ENCODE measurements at regions not wholly inside any gene's neighbourhood (a gene's known extent, or its start where the extent isn't known, plus 50 kb on each side); places are given as distances from the start of the nearest gene placed in this dataset.

DNA sequence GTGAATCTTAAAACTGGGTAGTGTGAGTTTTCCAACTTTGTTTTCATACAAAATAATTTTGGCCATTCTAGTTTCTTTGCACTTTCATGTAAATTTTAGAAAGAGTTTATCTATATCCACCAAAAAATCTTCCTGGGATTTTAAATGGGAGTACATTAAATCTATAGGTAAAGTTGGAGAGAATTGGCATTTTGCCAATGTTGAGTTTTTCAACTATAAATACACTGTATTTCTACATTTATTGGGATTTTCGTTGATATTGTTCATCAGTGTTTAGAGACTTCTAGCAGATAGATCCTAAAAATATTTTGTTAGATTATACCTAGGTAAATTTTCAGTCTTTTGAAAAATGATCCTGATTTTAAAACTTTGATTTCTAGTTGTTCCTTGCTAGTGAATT, 83.1 kb upstream of the CCDC54 start:
- Histone ChIP-seq H3K27me3 (ENCODE audit: insufficient read depth, low read length) (no peaks in the 10 kb centered on the region), H3K4me3 (ENCODE audit: low read length) (no peak overlapping the region), H3K9me3 (ENCODE audit: low read depth, low read length) (no peaks in the 10 kb centered on the region), H3K4me1 (ENCODE audit: insufficient read depth, low read length) (no peaks in the 10 kb centered on the region)

DNA sequence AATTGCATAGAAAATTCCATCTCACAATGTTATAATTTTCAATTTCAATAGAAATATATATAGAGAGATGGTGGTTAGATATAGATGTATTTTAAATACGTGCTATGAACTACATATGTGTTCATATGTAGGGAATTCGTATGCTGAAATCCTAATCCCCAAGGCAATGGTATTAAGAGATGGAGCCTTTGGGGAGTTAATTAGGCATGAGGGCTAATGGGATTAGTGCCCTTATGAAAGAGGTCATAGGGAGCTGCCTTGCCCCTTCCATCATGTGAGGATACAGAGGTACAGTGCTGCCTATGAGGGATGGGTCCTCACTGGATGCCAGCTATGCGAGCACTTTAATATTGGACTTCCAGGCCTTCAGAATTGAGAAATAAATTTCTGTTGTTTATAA, 79.6 kb upstream of the CCDC54 start:
- Histone ChIP-seq H3K4me3 (ENCODE audit: low read length) (no peak overlapping the region), H3K4me1 (ENCODE audit: insufficient read depth, low read length) (no peaks in the 10 kb centered on the region), H3K27me3 (ENCODE audit: insufficient read depth, low read length) (no peaks in the 10 kb centered on the region), H3K9me3 (ENCODE audit: low read depth, low read length) (no peaks in the 10 kb centered on the region)

DNA sequence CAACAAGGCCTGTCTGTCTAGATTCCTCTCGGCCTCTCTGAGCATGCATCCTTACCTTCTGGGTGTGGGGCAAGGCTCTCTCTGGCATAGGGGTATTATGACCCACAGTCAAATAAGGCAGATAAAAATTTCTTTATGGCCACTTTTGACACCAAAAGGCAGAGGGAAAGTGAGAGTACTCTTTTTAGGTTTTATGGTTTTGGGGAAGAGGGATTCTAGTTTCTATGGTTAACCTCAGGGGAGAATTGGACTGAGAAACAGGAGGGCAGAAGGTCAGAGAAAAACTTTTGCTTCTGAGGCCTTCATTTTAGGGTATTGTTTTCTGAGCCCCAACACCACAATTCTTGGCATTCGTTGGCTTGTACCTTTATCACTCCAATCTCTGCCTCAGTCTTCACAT, 70.0 kb upstream of the CCDC54 start:
- Histone ChIP-seq H3K9me3 (ENCODE audit: low read depth, low read length) (no peaks in the 10 kb centered on the region), H3K4me3 (ENCODE audit: low read length) (no peak overlapping the region), H3K27me3 (ENCODE audit: insufficient read depth, low read length) (no peaks in the 10 kb centered on the region), H3K4me1 (ENCODE audit: insufficient read depth, low read length) (no peaks in the 10 kb centered on the region)

DNA sequence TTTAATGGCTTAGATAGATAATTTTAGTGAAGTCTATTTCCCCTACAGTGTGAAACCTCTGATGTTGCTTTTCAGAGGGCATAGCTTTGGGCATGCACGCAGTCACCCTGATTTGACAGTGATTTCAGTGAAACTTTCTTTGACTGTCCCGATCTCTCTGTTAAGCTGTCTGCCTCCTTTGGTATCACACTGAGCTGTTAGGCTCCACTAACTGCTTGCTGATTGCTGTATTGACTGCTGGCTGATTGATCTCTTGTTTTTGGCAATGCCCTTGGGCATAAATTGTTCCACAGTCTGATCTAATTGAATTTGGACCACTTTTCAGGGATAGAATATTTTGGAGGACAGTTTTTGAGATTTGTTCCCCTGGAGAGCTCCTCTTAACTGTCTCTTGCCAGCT, 68.5 kb upstream of the CCDC54 start:
- Histone ChIP-seq H3K4me1 (ENCODE audit: insufficient read depth, low read length) (no peaks in the 10 kb centered on the region), H3K27me3 (ENCODE audit: insufficient read depth, low read length) (no peaks in the 10 kb centered on the region), H3K4me3 (ENCODE audit: low read length) (no peak overlapping the region), H3K9me3 (ENCODE audit: low read depth, low read length) (no peaks in the 10 kb centered on the region)

DNA sequence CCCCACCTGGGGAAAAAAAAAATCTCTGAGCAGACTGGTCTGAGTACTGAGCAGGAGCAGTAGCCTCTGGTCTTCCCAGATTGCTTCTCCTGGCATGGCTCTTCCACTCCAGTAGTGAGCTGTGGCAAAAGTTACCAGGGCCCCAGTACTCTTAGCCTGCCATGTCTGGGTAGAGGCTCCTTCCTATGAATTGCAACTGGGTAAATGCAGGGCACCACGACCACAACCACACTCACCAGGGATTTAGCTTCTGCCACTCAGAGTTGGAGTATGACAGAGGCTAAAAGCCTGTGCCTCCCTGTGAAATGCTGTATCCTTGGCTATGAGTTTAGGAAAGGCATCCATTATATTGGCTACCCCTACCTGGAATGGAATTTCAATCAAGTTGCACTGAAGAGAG, 67.9 kb upstream of the CCDC54 start:
- H3K9me3 ChIP-seq (ENCODE audit: low read depth, low read length): no peaks in the 10 kb centered on the region
- no peak overlapping the region for H3K4me3 ChIP-seq (ENCODE audit: low read length)
- H3K27me3 ChIP-seq (ENCODE audit: insufficient read depth, low read length): no peaks in the 10 kb centered on the region

DNA sequence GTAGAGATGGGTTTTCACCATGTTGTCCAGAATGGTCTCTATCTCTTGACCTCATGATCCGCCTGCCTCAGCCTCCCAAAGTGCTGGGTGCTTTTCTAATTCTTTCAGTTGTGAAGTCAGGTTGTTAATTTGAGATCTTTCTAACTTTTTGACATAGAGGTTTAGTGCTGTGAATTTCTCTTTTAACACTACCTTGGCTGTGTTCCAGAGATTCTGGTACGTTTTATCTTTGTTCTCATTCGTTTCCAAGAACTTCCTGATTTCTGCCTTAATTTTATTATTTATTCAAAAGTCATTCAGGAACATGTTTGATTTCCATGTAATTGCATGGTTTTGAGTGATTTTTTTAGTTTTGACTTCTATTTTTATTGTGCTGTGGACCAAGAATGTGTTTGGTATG, 63.5 kb upstream of the CCDC54 start:
- Histone ChIP-seq H3K4me1 (ENCODE audit: insufficient read depth, low read length) (no peaks in the 10 kb centered on the region), H3K9me3 (ENCODE audit: low read depth, low read length) (no peaks in the 10 kb centered on the region), H3K4me3 (ENCODE audit: low read length) (no peak overlapping the region), H3K27me3 (ENCODE audit: insufficient read depth, low read length) (no peaks in the 10 kb centered on the region)

More for the DNA sequence above, 67.9 kb upstream of the CCDC54 start:
- H3K4me1 ChIP-seq (ENCODE audit: insufficient read depth, low read length): no peaks in the 10 kb centered on the region

DNA sequence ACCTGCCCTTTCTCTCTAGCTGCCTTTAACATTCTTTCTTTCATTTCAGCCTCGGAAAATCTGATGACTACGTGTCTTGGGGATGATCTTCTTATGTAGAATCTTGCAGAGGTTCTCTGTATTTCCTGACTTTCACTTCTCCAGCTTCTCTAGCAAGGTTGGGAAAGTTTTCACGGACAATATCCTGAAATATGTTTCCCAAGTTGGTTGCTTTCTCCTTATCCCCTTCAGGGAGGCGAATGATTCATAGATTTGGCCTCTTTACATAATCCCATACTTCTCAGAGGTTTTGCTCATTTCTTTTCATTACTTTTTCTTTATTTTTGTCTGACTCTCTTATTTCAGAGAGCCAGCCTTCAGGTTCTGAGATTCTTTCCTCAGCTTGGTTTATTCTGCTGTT, 62.1 kb upstream of the CCDC54 start:
- H3K4me3 ChIP-seq (ENCODE audit: low read length): no peak overlapping the region
- H3K27me3 ChIP-seq (ENCODE audit: insufficient read depth, low read length): no peaks in the 10 kb centered on the region
- H3K9me3 ChIP-seq (ENCODE audit: low read depth, low read length): no peaks in the 10 kb centered on the region
- no peaks in the 10 kb centered on the region for H3K4me1 ChIP-seq (ENCODE audit: insufficient read depth, low read length)

DNA sequence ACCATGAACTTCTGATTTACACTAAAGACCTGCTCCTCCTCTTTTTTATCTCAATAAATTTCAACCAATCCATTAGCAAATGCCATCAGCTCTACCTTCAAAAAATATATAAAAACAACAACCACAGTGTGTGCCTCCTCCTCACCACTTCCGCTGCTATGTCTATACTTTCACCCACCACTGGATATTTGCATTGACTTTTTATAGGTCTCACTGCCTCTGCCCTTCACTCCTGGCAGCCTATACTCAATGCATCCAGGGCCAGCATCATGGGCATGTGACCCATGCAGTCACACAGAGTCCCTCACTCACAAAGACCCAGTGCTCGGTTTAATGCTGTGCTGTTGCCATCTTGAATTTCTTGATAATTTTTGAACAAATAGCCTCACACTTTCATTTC, 53.5 kb upstream of the CCDC54 start:
- Histone ChIP-seq H3K4me3 (ENCODE audit: low read length) (no peak overlapping the region), H3K27me3 (ENCODE audit: insufficient read depth, low read length) (no peaks in the 10 kb centered on the region), H3K9me3 (ENCODE audit: low read depth, low read length) (no peaks in the 10 kb centered on the region), H3K4me1 (ENCODE audit: insufficient read depth, low read length) (no peaks in the 10 kb centered on the region)

DNA sequence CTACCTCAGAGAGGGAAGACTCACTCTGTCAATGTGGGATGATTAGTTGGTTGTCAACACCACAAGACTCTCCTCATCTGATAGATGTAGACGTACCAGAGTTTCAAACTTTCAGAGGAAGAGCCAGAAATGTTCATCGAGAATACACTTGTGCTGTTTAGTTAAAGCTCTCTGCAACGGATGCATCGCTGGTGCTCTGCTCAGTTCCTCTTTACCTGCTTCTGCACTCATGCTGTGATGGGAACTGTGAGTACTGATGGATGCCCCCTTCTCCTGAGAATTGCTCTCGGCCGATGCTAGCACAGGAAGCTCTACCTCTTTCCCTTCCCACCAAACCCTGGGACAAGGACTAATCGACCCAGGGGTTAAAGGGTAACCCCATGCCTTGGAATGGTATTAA, 51.8 kb upstream of the CCDC54 start:
- Histone ChIP-seq H3K9me3 (ENCODE audit: low read depth, low read length) (no peaks in the 10 kb centered on the region), H3K27me3 (ENCODE audit: insufficient read depth, low read length) (no peaks in the 10 kb centered on the region), H3K4me3 (ENCODE audit: low read length) (no peak overlapping the region), H3K4me1 (ENCODE audit: insufficient read depth, low read length) (no peaks in the 10 kb centered on the region)

Data from mononuclear cell (primary cell).